8988T (cell line): ENCODE measurements at regions not wholly inside any gene's neighbourhood (a gene's known extent, or its start where the extent isn't known, plus 50 kb on each side); places are given as distances from the start of the nearest gene placed in this dataset.
"Not testable (repeated sequence)": the region's sequence is repeated elsewhere in the genome, so short reads cannot be mapped to it uniquely, and the experiment has no call there.

Source experiments
- DNase-seq: peaks from one replicate; pipeline ENCODE4 v3.0.0; 2011

DNA sequence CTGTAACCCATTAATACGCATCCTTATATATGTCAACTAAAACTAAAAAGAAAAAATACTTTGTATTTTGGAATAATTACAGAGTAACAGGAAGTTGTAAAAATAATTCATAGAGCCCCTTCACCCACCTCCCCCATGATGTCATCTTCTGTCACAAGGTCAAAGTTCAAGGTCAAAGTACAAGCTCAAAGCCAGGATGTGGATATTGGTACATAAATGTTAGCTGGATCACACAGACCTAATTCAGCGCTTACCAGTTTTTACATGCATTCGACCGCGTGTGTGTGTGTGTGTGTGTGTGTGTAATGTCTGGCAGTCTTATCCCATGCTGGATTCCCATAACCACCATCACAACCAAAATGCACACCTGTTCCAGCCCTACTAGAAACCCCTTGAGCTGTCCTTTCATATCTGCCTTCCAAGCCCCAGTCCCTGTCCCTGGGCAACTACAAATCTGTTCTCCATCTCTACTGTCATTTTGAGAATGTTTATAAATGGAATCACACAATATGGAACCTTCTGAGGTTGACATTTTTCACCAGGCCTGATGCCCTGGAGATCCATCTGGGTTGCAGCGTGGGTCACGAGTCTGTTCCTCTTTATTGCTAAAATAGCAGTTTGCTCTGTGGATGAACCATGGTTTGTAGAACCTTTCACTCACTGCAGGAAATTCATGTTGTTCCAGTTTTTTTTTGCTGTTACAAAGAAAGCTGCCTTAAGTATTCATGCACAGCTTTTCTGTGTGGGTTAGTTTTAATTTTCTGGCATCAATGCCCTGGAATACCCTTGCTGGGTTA lies 153.6 kb upstream of the PITRM1 start:
- DNase-seq: no peak

DNA sequence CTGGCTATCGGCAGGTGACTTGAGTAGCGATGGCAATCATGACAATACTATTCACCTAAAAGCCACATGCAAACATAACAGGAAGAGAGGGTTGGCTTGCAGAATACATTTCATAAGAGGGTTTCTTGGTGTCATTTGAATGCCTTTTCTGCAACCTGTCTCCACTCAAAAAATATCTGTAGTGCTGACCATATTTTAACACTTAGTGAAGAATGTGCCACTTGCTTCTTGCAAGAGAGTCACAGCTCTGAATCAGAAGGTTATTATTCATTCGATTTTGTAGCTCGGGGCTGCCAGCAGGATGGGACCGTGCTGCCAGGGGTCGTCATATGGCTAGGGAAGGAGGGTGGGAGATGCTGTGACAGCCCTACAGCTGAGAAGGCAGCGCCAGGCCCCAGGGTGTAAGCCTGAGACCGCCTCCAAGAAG lies 152.0 kb upstream of the PITRM1 start:
- DNase-seq: no peak

DNA sequence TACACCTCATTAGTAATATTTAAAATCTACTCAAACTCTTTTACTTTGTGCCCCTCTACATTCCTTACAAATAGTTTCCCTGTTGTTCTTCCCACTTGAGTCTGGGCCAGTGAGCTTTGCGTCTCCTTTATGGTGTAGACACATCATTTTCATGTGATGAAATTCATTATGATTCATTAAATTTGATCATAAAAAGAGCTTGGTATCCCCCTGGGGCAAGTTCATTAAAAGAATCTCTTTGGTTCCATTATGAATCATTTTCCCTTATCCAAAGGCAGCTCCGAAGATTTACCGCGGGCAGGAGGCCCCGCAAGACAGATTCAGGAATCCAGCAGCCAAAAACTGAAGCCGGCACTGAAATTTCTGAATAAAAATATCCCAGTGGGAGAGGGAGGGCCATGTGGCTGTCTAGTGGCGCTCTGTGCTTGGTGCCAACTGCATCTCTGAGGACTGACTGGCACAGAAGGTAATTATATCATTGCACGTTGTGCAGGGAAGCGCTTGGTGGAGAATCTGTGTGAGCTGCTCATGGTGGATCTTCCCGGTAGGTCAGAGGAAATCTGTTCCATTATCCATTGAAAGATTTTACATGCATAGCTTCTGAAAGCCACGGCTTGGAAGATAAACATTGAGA lies 151.4 kb upstream of the PITRM1 start:
- no peak for DNase-seq

DNA sequence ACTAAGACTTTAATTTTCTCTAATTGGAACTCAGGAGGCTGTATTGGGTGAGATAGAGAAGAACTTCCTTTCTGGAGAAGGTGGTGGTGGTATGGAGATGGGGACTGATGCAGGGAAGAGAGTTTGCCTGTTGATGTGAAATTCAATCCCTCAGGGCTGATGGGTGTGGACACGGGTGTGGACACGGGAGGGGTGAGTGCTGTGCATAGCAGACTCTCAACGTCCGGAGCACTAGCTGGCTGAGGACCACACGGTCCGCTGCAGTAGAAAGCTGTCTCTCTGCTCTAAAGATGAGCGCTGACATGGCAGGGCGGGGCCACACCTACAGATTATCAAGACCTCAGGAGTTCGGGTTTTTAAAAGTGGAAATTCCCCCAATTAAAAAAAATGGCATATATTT lies 148.5 kb upstream of the PITRM1 start:
- no peak for DNase-seq

DNA sequence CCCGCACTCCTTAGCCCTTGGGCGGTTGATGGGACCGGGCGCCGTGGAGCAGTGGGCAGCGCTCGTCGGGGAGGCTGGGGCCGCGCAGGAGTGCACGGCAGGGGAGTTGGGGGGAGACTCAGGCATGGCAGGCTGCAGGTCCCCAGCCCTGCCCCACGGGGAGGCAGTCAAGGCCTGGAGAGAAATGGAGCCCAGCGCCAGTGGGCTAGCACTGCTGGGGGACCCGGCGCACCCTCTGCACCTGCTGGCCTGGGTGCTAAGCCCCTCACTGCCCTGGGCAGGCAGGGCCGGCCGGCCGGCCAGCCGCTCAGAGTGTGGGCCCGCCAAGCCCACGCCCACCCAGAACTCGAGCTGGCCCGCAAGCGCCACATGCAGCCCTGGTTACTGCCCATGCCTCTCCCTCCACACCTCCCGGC lies 147.2 kb upstream of the PITRM1 start:
- DNase-seq: no peak

DNA sequence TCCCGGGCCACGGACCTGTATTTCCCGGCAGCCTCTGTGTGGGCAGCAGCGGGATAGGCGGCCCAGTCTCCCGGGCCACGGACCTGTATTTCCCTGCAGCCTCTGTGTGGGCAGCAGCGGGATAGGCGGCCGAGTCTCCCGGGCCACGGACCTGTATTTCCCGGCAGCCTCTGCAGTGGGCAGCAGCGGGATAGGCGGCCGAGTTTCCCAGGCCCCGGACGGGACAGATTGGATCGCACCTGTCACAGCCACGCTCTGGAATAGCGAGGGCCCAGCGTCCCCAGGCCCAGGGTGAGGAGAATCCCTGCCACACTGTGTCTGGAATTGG lies 145.9 kb upstream of the PITRM1 start:
- DNase-seq: not testable (repeated sequence)

DNA sequence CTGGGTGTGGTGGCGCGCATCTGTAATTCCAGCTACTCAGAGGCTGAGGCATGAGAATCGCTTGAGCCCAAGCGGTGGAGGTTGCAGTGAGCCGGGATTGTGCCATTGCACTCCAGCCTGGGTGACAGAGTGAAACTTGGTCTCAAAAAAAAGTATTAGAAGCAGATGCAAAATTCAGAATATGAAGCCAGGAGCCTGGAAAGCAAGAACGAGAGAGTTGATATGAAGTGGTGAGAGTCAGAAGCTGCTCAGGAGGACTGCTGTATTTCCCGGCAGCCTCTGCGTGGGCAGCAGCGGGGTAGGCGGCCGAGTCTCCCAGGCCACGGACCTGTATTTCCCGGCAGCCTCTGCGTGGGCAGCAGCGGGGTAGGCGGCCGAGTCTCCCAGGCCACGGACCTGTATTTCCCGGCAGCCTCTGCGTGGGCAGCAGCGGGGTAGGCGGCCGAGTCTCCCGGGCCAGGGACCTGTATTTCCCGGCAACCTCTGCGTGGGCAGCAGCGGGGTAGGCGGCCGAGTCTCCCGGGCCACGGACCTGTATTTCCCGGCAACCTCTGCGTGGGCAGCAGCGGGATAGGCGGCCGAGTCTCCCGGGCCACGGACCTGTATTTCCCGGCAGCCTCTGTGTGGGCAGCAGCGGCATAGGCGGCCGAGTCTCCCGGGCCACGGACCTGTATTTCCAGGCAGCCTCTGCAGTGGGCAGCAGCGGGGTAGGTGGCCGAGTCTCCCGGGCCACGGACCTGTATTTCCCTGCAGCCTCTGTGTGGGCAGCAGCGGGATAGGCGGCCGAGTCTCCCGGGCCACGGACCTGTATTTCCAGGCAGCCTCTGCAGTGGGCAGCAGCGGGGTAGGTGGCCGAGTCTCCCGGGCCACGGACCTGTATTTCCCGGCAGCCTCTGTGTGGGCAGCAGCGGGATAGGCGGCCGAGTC lies 145.2 kb upstream of the PITRM1 start:
- DNase-seq: not testable (repeated sequence)

DNA sequence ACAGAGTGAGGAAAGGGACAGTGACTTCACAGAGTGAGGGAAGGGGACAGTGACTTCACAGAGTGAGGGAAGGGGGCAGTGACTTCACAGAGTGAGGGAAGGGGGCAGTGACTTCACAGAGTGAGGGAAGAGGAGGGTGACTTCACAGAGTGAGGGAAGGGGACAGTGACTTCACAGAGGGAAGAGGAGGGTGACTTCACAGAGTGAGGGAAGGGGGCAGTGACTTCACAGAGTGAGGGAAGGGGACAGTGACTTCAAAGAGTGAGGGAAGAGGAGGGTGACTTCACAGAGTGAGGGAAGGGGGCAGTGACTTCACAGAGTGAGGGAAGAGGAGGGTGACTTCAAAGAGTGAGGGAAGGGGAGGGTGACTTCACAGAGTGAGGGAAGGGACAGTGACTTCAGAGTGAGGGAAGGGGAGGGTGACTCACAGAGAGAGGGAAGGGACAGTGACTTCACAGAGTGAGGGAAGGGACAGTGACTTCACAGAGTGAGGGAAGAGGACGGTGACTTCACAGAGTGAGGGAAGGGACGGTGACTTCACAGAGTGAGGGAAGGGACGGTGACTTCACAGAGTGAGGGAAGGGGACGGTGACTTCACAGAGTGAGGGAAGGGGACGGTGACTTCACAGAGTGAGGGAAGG lies 142.0 kb upstream of the PITRM1 start:
- DNase-seq: not testable (repeated sequence)

DNA sequence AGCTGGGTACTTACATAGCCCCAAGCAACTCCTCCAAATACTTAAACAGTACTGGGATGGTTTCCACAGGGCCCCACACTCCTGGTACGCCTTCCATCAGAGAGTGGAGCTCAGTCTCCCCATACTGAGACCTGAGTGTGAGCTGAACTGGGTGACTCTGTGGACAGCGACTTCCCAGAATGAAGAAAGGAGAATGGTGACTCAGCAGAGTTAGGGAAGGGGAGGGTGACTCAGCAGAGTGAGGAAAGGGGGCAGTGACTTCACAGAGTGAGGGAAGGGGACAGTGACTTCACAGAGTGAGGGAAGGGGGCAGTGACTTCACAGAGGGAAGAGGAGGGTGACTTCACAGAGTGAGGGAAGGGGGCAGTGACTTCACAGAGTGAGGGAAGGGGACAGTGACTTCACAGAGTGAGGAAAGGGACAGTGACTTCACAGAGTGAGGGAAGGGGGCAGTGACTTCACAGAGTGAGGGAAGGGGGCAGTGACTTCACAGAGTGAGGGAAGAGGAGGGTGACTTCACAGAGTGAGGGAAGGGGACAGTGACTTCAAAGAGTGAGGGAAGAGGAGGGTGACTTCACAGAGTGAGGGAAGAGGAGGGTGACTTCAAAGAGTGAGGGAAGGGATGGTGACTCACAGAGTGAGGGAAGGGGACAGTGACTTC lies 141.3 kb upstream of the PITRM1 start:
- not testable (repeated sequence) for DNase-seq

GRCh38 chr10:3312403-3312940 lies 139.9 kb upstream of the PITRM1 start:
- no peak for DNase-seq

GRCh38 chr10:3310016-3310784 lies 137.6 kb upstream of the PITRM1 start:
- no peak for DNase-seq

GRCh38 chr10:3306050-3306449 lies 133.5 kb upstream of the PITRM1 start:
- DNase-seq: no peak

GRCh38 chr10:3295582-3296151 lies 123.1 kb upstream of the PITRM1 start:
- DNase-seq: no peak

- DNase-seq: no peak
Measured at GRCh38 chr10:3294919-3295581, 122.5 kb upstream of the PITRM1 start.

DNA sequence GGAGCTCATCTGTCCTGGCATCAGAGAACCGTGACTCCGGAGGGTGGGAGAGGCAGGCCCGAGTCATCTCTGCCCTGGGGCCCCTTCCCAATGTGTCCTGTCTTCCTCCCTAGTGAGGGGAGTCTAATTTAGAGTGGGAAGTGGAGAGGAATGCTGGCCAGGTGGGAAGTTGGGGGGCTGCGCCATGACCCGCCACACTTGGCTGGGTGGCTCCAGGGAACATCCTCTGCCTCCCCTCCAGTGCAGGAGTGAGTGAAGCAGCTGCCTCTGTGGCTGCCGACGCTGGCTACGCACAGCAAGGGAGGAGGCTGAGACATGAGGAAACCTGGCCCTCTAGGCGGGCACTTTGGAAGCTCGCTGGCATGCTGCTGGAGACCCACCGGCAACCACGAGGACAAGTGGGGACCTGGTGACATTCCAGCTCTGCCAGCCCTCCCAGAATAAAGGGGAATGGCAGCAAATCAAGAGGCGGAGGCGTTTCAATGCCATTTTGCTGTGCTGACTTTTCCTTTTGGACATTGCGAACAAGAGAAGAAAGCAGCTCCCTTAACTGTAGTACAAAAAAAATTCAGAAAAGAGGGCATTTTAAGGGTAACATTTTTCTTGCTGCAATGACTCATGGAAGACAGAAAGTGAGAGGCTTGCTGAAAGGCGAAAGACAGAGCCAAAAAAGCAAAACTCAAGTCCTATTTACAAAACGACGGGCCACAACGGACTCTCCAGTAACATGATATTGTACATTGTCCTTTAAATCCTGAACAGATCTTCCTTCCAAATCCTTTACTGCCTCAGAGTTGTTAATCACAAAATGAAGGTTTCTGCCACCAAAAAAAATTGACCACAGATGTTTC lies 121.2 kb upstream of the PITRM1 start:
- no peak for DNase-seq

- no peak for DNase-seq
Measured at GRCh38 chr10:3292636-3293035, 120.1 kb upstream of the PITRM1 start.

- DNase-seq: no peak
Measured at GRCh38 chr10:3290550-3290949, 118.0 kb upstream of the PITRM1 start.

DNA sequence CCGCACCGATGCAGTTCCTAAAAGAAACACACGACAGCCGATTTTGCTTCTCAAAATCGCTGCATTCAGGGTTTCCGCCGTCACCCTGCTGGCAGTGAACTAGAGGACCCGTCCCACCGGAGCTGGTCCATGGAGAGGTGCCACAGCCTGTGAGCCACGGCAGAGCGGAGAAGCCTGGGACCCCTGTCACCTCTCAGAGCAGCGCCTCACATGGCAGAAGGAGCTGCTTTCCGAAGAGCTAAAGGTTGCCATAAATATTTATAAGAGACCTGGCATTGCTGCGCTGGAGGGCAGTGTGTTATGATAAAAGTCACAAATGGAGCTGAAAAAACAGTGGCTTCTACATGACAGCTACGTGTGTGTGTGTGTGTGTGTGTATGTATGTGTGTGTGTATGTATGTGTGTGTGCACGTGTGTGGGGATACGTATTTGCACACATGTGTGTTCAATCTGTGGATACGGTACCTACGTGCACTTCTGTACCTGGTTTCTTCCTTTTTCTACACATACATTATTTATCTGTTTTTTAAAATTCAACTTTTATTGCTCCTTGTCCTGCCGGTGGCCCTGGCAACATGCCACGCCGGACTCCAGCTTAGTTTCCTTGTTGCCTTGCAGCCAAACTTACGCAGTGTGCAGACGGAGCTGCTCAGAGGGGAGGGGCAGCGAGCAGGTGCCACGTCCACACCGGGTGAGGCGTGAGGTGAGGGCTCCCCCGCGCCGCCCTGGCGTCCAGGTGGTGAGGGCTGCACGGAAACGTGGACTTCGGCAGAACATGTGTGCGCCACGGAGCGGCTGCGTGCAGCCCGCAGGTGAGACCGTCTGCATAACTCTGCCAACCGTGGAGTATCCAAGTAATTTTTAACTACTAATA lies 115.2 kb upstream of the PITRM1 start:
- DNase-seq: no peak

DNA sequence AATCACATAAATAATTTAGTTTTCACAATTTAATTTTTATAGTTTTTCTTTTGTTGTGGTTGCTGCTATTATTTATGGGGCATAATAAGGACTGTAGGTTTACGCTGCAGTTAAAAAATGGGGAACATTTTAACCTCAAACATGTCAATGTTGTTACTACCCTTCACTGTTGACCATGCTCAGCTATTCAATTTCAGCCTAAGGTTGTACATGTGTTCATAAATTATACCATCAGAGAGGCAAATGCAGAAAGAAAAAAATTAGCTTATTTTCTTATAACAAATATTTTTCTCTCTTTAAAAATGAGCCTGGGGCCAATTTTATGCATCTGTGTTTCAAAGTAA lies 110.1 kb upstream of the PITRM1 start:
- DNase-seq: no peak
